HEK293 (cell line): ENCODE measurements at regions not wholly inside any gene's neighbourhood (a gene's known extent, or its start where the extent isn't known, plus 50 kb on each side); places are given as distances from the start of the nearest gene placed in this dataset.

Source experiments
- SALL2 ChIP-seq: fragments of 450-650 bp; formaldehyde crosslinking; IDR thresholded peaks from 2 replicates; pipeline ENCODE4 v1.5.0; 2017; ENCODE audit warnings: missing biosample characterization, mild to moderate bottlenecking, missing genetic modification characterization, borderline replicate concordance
- SP2 ChIP-seq: fragments of 450-650 bp; formaldehyde crosslinking; IDR thresholded peaks from 2 replicates; pipeline ENCODE4 v1.5.1; 2016; ENCODE audit warnings: missing biosample characterization, missing genetic modification characterization
- ZFP3 ChIP-seq: fragments of 450-650 bp; formaldehyde crosslinking; IDR thresholded peaks from 2 replicates; pipeline ENCODE4 v1.5.1; 2016; ENCODE audit warnings: low read depth, missing biosample characterization, missing genetic modification characterization
- ZNF121 ChIP-seq: fragments of 450-650 bp; formaldehyde crosslinking; IDR thresholded peaks from 2 replicates; pipeline ENCODE4 v1.5.1; 2016; ENCODE audit warnings: missing biosample characterization, missing genetic modification characterization
- ZNF426 ChIP-seq: fragments of 450-650 bp; formaldehyde crosslinking; IDR thresholded peaks from 2 replicates; pipeline ENCODE4 v1.5.1; 2017; ENCODE audit warnings: missing biosample characterization, missing genetic modification characterization, mild to moderate bottlenecking, inconsistent platforms, moderate library complexity
- ZNF530 ChIP-seq: fragments of 450-650 bp; formaldehyde crosslinking; IDR thresholded peaks from 2 replicates; pipeline ENCODE4 v1.5.1; 2016; ENCODE audit warnings: low read depth, missing biosample characterization, missing genetic modification characterization
- ZNF623 ChIP-seq: fragments of 450-650 bp; formaldehyde crosslinking; IDR thresholded peaks from 2 replicates; pipeline ENCODE4 v1.5.1; 2016; ENCODE audit warnings: missing biosample characterization, missing genetic modification characterization
- ZNF624 ChIP-seq: fragments of 450-650 bp; formaldehyde crosslinking; IDR thresholded peaks from 2 replicates; pipeline ENCODE4 v1.5.1; 2017; ENCODE audit warnings: missing biosample characterization, missing genetic modification characterization
- ZNF747 ChIP-seq: fragments of 450-650 bp; formaldehyde crosslinking; IDR thresholded peaks from 2 replicates; pipeline ENCODE4 v1.5.1; 2016; ENCODE audit warnings: missing biosample characterization, missing genetic modification characterization
- ZNF76 ChIP-seq: fragments of 450-650 bp; formaldehyde crosslinking; IDR thresholded peaks from 2 replicates; pipeline ENCODE4; 2016; ENCODE audit warnings: low read depth, missing biosample characterization, missing genetic modification characterization, borderline replicate concordance
- TF ChIP-seq, protein P1 (sequence below): fragments of 450-650 bp; formaldehyde crosslinking; IDR thresholded peaks from 2 replicates; pipeline ENCODE4 v1.5.1; 2016; ENCODE audit warnings: missing biosample characterization, missing genetic modification characterization
- TF ChIP-seq, protein P2 (sequence below): fragments of 450-650 bp; formaldehyde crosslinking; IDR thresholded peaks from 2 replicates; pipeline ENCODE4 v1.5.1; 2016; ENCODE audit warnings: missing biosample characterization, missing genetic modification characterization
- TF ChIP-seq, protein P3 (sequence below): fragments of 450-650 bp; formaldehyde crosslinking; IDR thresholded peaks from 2 replicates; pipeline ENCODE4 v1.5.1; 2016; ENCODE audit warnings: missing biosample characterization, missing genetic modification characterization, low read depth
- TF ChIP-seq, protein P4 (sequence below): fragments of 450-650 bp; formaldehyde crosslinking; IDR thresholded peaks from 2 replicates; pipeline ENCODE4 v1.5.1; 2016; ENCODE audit warnings: missing biosample characterization, missing genetic modification characterization

DNA sequence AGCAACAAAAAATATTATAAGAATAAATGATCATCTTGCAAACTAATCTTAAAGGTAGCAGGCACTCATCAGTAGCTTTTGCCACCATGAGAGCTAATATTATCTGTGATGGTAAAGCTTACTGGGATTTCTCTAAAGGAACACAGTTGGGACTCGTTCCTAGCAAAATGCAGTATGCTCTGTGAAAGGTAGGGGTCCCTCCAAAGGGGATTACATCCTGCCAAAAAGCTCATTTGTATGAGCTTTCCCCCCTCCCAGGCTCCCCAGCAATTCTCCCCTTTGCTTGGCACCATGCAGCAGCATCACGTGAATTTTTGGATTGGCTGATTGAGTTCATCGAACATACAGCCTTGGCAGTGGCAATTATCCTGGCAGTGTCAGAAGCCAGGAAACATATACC is 361.0 kb upstream of the PLSCR5 start:
- TF ChIP-seq ZNF530 (no peak), ZNF121 (tag by site-specific recombination) (no peak), SP2 (tag by site-specific recombination) (no peak), ZFP3 (no peak), SALL2 (tag by site-specific recombination) (no peak), ZNF623 (tag by site-specific recombination) (no peak), ZNF747 (tag by site-specific recombination) (no peak), ZNF624 (tag by site-specific recombination) (no peak), ZNF426 (tag by site-specific recombination) (no peak), ZNF76 (tag by site-specific recombination) (no peak)
- TF ChIP-seq, protein P1, sequence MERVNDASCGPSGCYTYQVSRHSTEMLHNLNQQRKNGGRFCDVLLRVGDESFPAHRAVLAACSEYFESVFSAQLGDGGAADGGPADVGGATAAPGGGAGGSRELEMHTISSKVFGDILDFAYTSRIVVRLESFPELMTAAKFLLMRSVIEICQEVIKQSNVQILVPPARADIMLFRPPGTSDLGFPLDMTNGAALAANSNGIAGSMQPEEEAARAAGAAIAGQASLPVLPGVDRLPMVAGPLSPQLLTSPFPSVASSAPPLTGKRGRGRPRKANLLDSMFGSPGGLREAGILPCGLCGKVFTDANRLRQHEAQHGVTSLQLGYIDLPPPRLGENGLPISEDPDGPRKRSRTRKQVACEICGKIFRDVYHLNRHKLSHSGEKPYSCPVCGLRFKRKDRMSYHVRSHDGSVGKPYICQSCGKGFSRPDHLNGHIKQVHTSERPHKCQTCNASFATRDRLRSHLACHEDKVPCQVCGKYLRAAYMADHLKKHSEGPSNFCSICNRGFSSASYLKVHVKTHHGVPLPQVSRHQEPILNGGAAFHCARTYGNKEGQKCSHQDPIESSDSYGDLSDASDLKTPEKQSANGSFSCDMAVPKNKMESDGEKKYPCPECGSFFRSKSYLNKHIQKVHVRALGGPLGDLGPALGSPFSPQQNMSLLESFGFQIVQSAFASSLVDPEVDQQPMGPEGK, result no peak
- TF ChIP-seq, protein P2, sequence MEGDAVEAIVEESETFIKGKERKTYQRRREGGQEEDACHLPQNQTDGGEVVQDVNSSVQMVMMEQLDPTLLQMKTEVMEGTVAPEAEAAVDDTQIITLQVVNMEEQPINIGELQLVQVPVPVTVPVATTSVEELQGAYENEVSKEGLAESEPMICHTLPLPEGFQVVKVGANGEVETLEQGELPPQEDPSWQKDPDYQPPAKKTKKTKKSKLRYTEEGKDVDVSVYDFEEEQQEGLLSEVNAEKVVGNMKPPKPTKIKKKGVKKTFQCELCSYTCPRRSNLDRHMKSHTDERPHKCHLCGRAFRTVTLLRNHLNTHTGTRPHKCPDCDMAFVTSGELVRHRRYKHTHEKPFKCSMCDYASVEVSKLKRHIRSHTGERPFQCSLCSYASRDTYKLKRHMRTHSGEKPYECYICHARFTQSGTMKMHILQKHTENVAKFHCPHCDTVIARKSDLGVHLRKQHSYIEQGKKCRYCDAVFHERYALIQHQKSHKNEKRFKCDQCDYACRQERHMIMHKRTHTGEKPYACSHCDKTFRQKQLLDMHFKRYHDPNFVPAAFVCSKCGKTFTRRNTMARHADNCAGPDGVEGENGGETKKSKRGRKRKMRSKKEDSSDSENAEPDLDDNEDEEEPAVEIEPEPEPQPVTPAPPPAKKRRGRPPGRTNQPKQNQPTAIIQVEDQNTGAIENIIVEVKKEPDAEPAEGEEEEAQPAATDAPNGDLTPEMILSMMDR (tag by site-specific recombination), result no peak
- TF ChIP-seq, protein P3, sequence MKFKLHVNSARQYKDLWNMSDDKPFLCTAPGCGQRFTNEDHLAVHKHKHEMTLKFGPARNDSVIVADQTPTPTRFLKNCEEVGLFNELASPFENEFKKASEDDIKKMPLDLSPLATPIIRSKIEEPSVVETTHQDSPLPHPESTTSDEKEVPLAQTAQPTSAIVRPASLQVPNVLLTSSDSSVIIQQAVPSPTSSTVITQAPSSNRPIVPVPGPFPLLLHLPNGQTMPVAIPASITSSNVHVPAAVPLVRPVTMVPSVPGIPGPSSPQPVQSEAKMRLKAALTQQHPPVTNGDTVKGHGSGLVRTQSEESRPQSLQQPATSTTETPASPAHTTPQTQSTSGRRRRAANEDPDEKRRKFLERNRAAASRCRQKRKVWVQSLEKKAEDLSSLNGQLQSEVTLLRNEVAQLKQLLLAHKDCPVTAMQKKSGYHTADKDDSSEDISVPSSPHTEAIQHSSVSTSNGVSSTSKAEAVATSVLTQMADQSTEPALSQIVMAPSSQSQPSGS (tag by site-specific recombination), result no peak
- TF ChIP-seq, protein P4, sequence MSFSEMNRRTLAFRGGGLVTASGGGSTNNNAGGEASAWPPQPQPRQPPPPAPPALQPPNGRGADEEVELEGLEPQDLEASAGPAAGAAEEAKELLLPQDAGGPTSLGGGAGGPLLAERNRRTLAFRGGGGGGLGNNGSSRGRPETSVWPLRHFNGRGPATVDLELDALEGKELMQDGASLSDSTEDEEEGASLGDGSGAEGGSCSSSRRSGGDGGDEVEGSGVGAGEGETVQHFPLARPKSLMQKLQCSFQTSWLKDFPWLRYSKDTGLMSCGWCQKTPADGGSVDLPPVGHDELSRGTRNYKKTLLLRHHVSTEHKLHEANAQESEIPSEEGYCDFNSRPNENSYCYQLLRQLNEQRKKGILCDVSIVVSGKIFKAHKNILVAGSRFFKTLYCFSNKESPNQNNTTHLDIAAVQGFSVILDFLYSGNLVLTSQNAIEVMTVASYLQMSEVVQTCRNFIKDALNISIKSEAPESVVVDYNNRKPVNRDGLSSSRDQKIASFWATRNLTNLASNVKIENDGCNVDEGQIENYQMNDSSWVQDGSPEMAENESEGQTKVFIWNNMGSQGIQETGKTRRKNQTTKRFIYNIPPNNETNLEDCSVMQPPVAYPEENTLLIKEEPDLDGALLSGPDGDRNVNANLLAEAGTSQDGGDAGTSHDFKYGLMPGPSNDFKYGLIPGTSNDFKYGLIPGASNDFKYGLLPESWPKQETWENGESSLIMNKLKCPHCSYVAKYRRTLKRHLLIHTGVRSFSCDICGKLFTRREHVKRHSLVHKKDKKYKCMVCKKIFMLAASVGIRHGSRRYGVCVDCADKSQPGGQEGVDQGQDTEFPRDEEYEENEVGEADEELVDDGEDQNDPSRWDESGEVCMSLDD, result no peak
